OCI-M2 (cell line): ENCODE measurements at regions not wholly inside any gene's neighbourhood (a gene's known extent, or its start where the extent isn't known, plus 50 kb on each side); places are given as distances from the start of the nearest gene placed in this dataset.

ENCODE experiments used
- DNase-seq: peaks from one replicate; lab custom pipeline; 2025; ENCODE audit not compliant: unreplicated experiment; lab: John Stamatoyannopoulos, UW

- no peak for DNase-seq
Observed at GRCh38 chr14:96725232-96725631, 72.0 kb upstream of the VRK1 start.

GRCh38 chr14:96727073-96727472, 70.1 kb upstream of the VRK1 start:
- no peak for DNase-seq

GRCh38 chr14:96727491-96727890, 69.7 kb upstream of the VRK1 start:
- no peak for DNase-seq

- no peak for DNase-seq
Observed at GRCh38 chr14:96727980-96728717, 69.0 kb upstream of the VRK1 start.

- no peak for DNase-seq
Observed at GRCh38 chr14:96729889-96730288, 67.3 kb upstream of the VRK1 start.

- DNase-seq = no peak
Observed at GRCh38 chr14:96730386-96730785, 66.8 kb upstream of the VRK1 start.

- DNase-seq = no peak
Observed at GRCh38 chr14:96734076-96734622, 63.0 kb upstream of the VRK1 start.

- DNase-seq = no peak
Observed at GRCh38 chr14:96735526-96735925, 61.7 kb upstream of the VRK1 start.

- DNase-seq = no peak
Observed at GRCh38 chr14:96736439-96736838, 60.7 kb upstream of the VRK1 start.

- no peak for DNase-seq
Observed at GRCh38 chr14:96737881-96738280, 59.3 kb upstream of the VRK1 start.

- no peak for DNase-seq
Observed at GRCh38 chr14:96739200-96739910, 57.8 kb upstream of the VRK1 start.

GRCh38 chr14:96741151-96741977, 55.8 kb upstream of the VRK1 start:
- no peak for DNase-seq

GRCh38 chr14:96744262-96744661, 52.9 kb upstream of the VRK1 start:
- DNase-seq = no peak

GRCh38 chr14:96745500-96746051, 51.6 kb upstream of the VRK1 start:
- DNase-seq = no peak

- DNase-seq = no peak
Observed at GRCh38 chr14:96746101-96746500, 51.1 kb upstream of the VRK1 start.

GRCh38 chr14:96747006-96747405, 50.2 kb upstream of the VRK1 start:
- no peak for DNase-seq
